HT-29 (cell line): ENCODE measurements at regions not wholly inside any gene's neighbourhood (a gene's known extent, or its start where the extent isn't known, plus 50 kb on each side); places are given as distances from the start of the nearest gene placed in this dataset.

ENCODE experiments used
- DNase-seq: peaks from one replicate; pipeline ENCODE4 v3.0.0-alpha.2; 2015; ENCODE audit warnings: low spot score

DNA sequence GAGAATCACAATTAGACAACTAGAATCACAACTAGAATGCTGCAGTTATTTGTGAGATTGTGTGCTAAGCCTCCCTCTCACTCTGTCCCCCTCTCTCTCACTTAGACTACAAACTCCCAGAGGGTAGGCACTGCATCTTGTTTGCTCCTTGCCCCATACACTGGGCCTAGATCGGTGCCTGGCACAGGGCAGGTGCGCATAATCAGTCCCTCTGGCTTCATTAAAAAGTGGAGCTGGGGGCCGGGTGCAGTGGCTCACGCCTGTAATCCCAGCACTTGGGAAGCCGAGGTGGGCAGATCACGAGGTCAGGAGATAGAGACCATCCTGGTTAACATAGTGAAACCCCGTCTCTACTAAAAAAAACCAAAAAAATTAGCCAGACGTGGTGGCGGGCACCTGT, 456.8 kb downstream of the MIAT start:
- DNase-seq: no peak

GRCh38 chr22:27115410-27115809, 458.0 kb downstream of the MIAT start:
- no peak for DNase-seq

DNA sequence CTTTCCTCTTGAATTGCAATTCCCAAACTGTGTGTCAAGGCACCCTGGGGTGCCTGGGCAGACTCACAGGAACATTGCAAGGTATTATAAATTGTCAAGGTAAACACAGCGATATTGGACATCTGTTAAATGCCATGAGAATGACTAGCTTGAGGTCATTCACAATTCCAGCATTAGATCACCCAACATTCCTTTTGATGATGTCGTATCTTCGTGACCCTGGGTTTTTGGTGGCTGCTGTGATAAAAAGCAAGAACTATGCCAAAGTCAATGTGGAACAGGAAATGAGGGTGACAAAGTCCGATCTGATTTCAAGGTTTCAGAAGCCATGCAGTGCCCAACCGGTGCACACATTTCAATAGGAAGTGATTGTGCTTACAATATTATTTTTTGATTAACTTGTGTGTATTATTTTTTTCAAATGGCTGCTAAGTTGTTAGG, 458.4 kb downstream of the MIAT start:
- DNase-seq: peak; percentile 27

GRCh38 chr22:27116312-27117086, 459.1 kb downstream of the MIAT start:
- peak; percentile 13 for DNase-seq

GRCh38 chr22:27120036-27120435, 462.6 kb downstream of the MIAT start:
- DNase-seq: no peak

DNA sequence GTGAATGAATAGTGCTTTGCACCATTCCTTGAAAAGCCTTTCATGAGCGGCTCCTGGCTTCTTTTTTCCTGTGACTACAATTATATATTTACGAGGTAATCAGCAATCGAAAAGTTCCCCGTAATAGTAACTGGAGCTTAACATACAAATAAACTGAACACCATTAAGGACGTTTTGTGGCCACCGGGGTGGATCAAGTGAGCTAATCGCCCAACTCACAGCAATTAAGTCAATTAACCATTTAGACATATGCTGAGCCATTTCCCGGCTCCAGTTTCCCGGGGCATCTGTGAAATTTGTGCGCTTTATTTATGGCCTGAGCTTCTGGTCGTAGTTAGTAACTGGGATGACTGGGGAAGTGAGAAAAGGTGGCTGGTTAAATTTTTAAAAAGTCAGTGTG, 465.2 kb downstream of the MIAT start:
- DNase-seq: no peak

GRCh38 chr22:27123880-27124279, 466.5 kb downstream of the MIAT start:
- no peak for DNase-seq

- DNase-seq: no peak
These were observed 467.1 kb downstream of the MIAT start for GRCh38 chr22:27124351-27124966.

- no peak for DNase-seq
These were observed 468.2 kb downstream of the MIAT start for GRCh38 chr22:27125539-27125938.

- no peak for DNase-seq
These were observed 470.5 kb downstream of the MIAT start for GRCh38 chr22:27127911-27128310.

- no peak for DNase-seq
These were observed 471.2 kb downstream of the MIAT start for GRCh38 chr22:27128461-27129085.

DNA sequence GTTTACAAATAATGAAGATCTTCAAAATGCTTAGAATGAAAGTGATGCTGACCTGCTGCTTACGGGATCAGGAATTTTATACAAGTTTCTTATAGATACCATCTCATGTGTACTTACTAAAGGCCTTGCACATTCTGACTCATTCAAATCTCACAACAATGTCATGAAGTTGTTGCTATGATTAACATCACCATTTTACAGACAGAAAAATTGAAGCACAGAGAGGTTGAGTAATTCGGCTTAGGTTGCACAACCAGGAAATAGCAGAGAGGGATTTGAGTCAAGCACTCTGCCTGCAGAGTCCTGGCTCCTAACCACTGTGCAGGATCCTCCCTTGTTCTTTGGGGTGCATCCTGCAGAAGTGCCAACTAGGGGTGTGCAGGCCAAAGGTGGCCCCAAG, 471.9 kb downstream of the MIAT start:
- DNase-seq: no peak

DNA sequence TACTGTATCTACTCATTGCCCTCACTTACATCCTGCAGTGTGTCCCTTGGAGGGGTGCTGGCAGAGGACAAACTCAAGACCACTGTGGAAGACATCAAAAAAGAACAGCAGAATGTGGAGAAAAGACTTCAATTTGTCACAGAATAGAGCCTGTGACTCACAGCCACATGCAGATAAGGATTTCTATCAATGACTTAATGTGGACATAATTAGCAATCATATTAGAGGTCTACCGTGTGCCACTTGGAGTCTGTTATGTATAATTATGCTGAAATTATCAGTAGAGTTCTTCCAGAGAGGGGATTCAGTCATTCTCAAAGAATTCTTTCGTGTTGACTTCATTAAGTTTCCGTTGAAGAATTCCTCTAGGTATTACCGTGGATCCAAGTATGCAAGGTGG, 473.5 kb downstream of the MIAT start:
- DNase-seq: no peak

DNA sequence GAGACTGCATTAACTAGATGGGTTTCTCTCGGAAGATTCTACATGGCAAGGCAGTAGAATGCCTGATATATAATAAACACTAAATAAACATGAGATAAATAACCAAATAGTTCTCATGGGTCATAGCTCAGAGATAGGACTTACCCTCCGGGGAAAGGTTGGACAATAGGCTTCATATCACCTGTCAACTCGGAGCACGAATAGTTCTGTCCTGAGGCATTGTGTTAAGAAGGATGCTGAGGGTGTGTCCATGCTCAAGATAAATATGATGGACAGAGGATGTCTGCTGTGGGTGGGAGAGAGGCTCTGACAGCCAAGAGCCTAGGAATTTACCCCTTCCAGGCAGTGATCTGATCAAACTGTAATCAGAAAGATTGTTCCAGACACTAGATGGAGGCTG, 474.0 kb downstream of the MIAT start:
- no peak for DNase-seq

GRCh38 chr22:27132400-27132799, 475.0 kb downstream of the MIAT start:
- no peak for DNase-seq

DNA sequence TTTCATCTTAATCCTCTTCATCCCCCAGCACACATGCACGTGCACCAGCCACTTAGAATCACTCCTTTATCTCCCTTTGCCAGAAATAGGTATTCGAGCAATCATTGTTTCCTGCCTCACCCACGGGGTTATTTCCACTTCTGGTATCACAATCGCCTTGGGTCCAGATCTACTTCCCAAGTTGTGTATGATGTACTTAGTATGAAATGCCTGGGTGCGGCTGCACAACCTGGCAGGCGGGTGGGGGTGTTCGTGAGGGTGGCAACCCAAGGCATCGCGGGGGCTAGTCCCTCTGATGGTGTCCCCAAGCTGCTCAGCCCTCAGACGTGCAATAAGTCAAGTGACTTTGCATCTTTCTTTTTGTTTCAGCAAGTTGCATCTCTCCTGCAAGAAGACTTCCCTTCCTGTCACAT, 475.6 kb downstream of the MIAT start:
- DNase-seq: no peak

GRCh38 chr22:27133681-27134314, 476.4 kb downstream of the MIAT start:
- DNase-seq: no peak

GRCh38 chr22:27134315-27134701, 476.9 kb downstream of the MIAT start:
- DNase-seq: no peak

DNA sequence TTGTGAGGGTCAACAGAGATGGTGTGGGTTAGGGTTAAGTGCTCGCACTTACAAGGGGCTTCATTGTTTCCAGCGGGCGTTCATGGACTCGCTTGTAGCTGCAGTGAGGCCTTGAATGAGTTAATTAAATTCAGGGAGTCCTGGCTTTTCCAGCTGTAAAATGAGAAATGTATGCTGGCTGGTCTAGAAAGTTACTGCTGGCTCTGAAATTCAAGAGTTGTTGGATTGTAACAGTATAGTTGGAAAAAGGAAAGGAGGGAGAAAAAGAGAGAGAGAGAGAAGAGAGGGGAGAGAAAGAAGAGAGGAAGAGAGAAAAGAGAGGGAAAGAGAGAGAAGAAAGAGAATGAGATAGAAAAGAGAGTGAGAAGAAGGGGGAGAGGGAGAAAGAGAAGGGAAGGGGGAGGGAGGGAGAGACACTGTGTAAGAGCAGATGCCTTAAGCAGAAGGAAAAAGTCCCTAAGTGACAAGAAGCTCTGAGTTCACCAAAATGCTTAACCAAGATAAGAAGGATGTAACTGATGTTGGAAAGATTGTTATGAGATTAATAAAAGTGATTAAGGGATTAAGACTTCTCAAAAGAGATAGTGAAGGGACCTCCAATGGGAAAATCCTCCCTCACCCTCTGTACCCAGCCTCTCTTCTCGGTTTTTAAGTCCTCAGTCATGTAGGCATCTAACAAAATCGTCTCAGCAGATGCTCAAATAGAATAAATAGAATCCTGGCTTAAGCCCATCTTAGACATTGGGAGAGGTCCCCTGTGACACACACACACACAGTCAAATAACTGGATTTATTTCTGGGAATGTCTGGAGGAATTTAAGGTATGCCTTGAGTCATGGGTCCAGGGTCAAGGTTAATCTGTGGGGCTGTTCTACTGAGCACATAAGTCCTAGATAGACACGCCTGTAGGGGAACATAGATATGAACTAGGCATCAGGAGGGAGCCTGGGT, 477.9 kb downstream of the MIAT start:
- no peak for DNase-seq

DNA sequence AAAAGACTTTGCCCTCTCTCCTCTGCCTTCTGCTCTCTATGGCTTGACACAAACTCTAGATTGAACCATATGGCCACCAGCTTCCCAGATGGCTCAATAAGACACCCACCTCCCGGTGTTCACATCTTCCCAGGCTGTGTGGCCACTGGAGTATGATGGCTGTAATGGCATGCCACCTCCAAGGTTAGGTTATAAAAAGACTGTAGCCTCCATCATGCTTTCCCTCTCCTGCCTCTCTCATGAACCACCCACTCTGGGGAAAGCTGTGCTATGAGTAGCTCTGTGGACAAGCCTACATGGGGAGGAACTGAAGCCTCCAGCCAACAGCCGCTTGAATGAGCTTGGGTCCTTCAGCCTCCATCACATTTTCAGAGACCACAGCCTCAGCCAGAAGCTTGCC, 479.2 kb downstream of the MIAT start:
- no peak for DNase-seq

- DNase-seq: no peak
These were observed 480.5 kb downstream of the MIAT start for GRCh38 chr22:27137871-27138337.
